Adrenal gland (tissue), 9 donors: ENCODE measurements at regions not wholly inside any gene's neighbourhood (a gene's known extent, or its start where the extent isn't known, plus 50 kb on each side); places are given as distances from the start of the nearest gene placed in this dataset.

Source experiments
- DNase-seq, 7 donors: peaks; one replicate each; pipeline ENCODE4 v3.0.0-alpha.2; 2019 to 2020
- H3K27ac ChIP-seq, 5 donors: fragments of 200-600 bp; sonication (generic) in 4 of 5; 1 replicate in 3 of 5; 2 replicates in 2 of 5; pipeline versions ENCODE4 v1.5.1 to v1.8.0; 2016 to 2020; ENCODE audit warnings: mild to moderate bottlenecking in 1 of 5
- H3K27me3 ChIP-seq: fragments of 200-600 bp; 2 replicates; pipeline ENCODE4 v1.8.0; 2021
- H3K36me3 ChIP-seq, 2 donors: fragments of 200-600 bp; replicated peaks in 1 of 2; 1 replicate in 1 of 2; 2 replicates in 1 of 2; pipeline versions ENCODE4 v1.5.1 to v1.8.0; 2018 to 2022
- H3K4me1 ChIP-seq, 2 donors: fragments of 200-600 bp; replicated peaks in 1 of 2; 1 replicate in 1 of 2; 2 replicates in 1 of 2; pipeline versions ENCODE4 v1.5.1 to v1.8.0; 2018 to 2021
- H3K4me3 ChIP-seq, 4 donors: fragments of 200-600 bp; sonication (generic) in 3 of 4; one replicate each; pipeline ENCODE4 v1.5.1; 2016 to 2018
- H3K9me3 ChIP-seq, 3 donors: fragments of 200-600 bp; sonication (generic) in 1 of 3; replicated peaks in 1 of 3; 1 replicate in 2 of 3; 2 replicates in 1 of 3; pipeline versions ENCODE4 v1.5.1 to v1.8.0; 2016 to 2021
- CTCF ChIP-seq, 6 experiments: fragments of 450-650 bp in 4 of 6; fragments of 200-600 bp in 2 of 6; sonication (generic) in 1 of 6; IDR thresholded peaks; 1 replicate in 5 of 6; 2 replicates in 1 of 6; pipeline versions ENCODE4 v1.5.1 to v1.8.0; 2016 to 2021; ENCODE audit warnings: antibody characterized with exemption in 6 of 6, mild to moderate bottlenecking in 2 of 6, moderate library complexity in 1 of 6
- POLR2A ChIP-seq, 2 donors: fragments of 450-650 bp; IDR thresholded peaks; one replicate each; pipeline ENCODE4 v1.6.1; 2017; ENCODE audit warnings: antibody characterized with exemption in 2 of 2, mild to moderate bottlenecking in 2 of 2, moderate library complexity in 1 of 2
- WGBS, 4 donors: extraction: QIAGEN DNeasy Blood & Tissue Kit in 2 of 4; methylation state at CpG; one replicate each; pipeline versions ENCODE4 v1.1.5 to v1.1.7; 2013 to 2017; 5-methylcytosine and 5-hydroxymethylcytosine counted together
- intact Hi-C, 2 donors: fragments of 100-400 bp; cut with DNase I; formaldehyde crosslinking; loops; one replicate each; pipeline versions ENCODE4 v1.14.1 to v1.15.0; 2022 to 2023
- donor health status: healthy with polysubstance abuse.
- donor health status: Bipolar disorder and iron deficiency.
- donor health status: DM: yes; HTN: yes; CAD: no.
- donor health status: DM: no; HTN: no; CAD: no.
- donor health status: DM: no; HTN: no; CAD: no.

GRCh38 chr9:92242260-92243136 lies 51.0 kb downstream of the IARS1 start:
- peak; percentile 38 to 82 (median 59) for TF ChIP-seq CTCF (IDR thresholded peaks at IDR 0.05)
- TF ChIP-seq POLR2A (IDR thresholded peaks at IDR 0.05) = no peak
- intact Hi-C loops = loop anchor here (2.0 to 5.0 kb wide), 2 partner anchors 102 to 105 kb away; no protein-coding TSS in a partner anchor
- Histone ChIP-seq H3K9me3 (no peaks in the 10 kb centered on the region), H3K4me1 (peaks cover 6% of the 10 kb centered on the region in 2 donors), H3K27me3 (no peaks in the 10 kb centered on the region), H3K27ac (peak overlapping the region in 4 of 5 donors; percentile 26 to 72 (median 60)), H3K36me3 (peaks cover 0 to 97% of the 10 kb centered on the region in 2 donors), H3K4me3 (no peak overlapping the region)
- WGBS, 4 donors = 27 to 37% (median 30%) methylated on average over 6 to 7 of the region's 7 CpGs
- peak; percentile 42 to 69 (median 59) for DNase-seq

- TF ChIP-seq CTCF (IDR thresholded peaks at IDR 0.05) (no peak), POLR2A (IDR thresholded peaks at IDR 0.05) (no peak)
- Histone ChIP-seq H3K9me3 (no peaks in the 10 kb centered on the region), H3K4me1 (peaks cover 0 to 3% of the 10 kb centered on the region in 2 donors), H3K27ac (no peak overlapping the region), H3K27me3 (no peaks in the 10 kb centered on the region), H3K4me3 (no peak overlapping the region), H3K36me3 (peaks cover 0 to 43% of the 10 kb centered on the region in 2 donors)
- intact Hi-C loops = no loop called here
- no peak for DNase-seq
- 94 to 99% (median 95%) methylated on average over 3 of the region's 3 CpGs for WGBS, 4 donors
Observed at GRCh38 chr9:92236915-92237314, 56.6 kb downstream of the IARS1 start.

GRCh38 chr9:92236465-92236864 lies 57.0 kb downstream of the IARS1 start:
- Histone ChIP-seq H3K27ac (no peak overlapping the region), H3K36me3 (peaks cover 0 to 38% of the 10 kb centered on the region in 2 donors), H3K4me3 (no peak overlapping the region), H3K9me3 (no peaks in the 10 kb centered on the region), H3K27me3 (no peaks in the 10 kb centered on the region), H3K4me1 (no peaks in the 10 kb centered on the region)
- TF ChIP-seq CTCF (IDR thresholded peaks at IDR 0.05) = no peak
- TF ChIP-seq POLR2A (IDR thresholded peaks at IDR 0.05) = no peak
- DNase-seq = no peak
- intact Hi-C loops = no loop called here
- WGBS, 4 donors = 86 to 95% (median 91%) methylated on average over 4 of the region's 4 CpGs

GRCh38 chr9:92234514-92234913 lies 59.0 kb downstream of the IARS1 start:
- TF ChIP-seq POLR2A (IDR thresholded peaks at IDR 0.05) = no peak
- H3K27ac ChIP-seq = no peak overlapping the region
- intact Hi-C loops = no loop called here
- WGBS, 4 donors = 87 to 96% (median 92%) methylated on average over 5 of the region's 5 CpGs
- no peaks in the 10 kb centered on the region for H3K4me1 ChIP-seq
- H3K9me3 ChIP-seq = no peaks in the 10 kb centered on the region
- DNase-seq = no peak
- no peak overlapping the region for H3K4me3 ChIP-seq
- peaks cover 0 to 20% of the 10 kb centered on the region in 2 donors for H3K36me3 ChIP-seq
- no peaks in the 10 kb centered on the region for H3K27me3 ChIP-seq
